SHP77 treated with DMSO at 0.1 percent for 48 hours (cell line): ENCODE measurements at regions not wholly inside any gene's neighbourhood (a gene's known extent, or its start where the extent isn't known, plus 50 kb on each side); places are given as distances from the start of the nearest gene placed in this dataset.

Experiments
- DNase-seq: peaks from one replicate; lab custom pipeline; 2025; lab: John Stamatoyannopoulos, UW

- DNase-seq, result no peak
Observed at GRCh38 chr3:17795280-17795679, 52.8 kb upstream of the TBC1D5 start.

- no peak for DNase-seq
Observed at GRCh38 chr3:17793542-17794195, 51.2 kb upstream of the TBC1D5 start.
